RWPE2 (cell line): ENCODE measurements at regions not wholly inside any gene's neighbourhood (a gene's known extent, or its start where the extent isn't known, plus 50 kb on each side); places are given as distances from the start of the nearest gene placed in this dataset.

Experiments
- ATAC-seq: fragments of 200-7000 bp; cut with Tn5 transposase; 3 replicates; pipeline ENCODE4 v1.9.1; 2021; ENCODE audit warnings: low read depth
- DNase-seq: peaks from one replicate; pipeline ENCODE4 v3.0.0-alpha.2; 2020; ENCODE audit warnings: low spot score
- H3K27ac ChIP-seq: fragments of 450-650 bp; 2 replicates; pipeline ENCODE4 v1.5.1; 2017; ENCODE audit warnings: mild to moderate bottlenecking; ENCODE audit not compliant: poor library complexity, severe bottlenecking
- H3K27me3 ChIP-seq: fragments of 250-450 bp; sonication (Bioruptor Pico); 2 replicates; pipeline ENCODE4 v1.5.1; 2021; ENCODE audit warnings: mild to moderate bottlenecking, moderate library complexity; ENCODE audit not compliant: insufficient read depth, poor library complexity, severe bottlenecking
- H3K36me3 ChIP-seq: fragments of 250-450 bp; sonication (Bioruptor Pico); 2 replicates; pipeline ENCODE4 v1.5.1; 2020; ENCODE audit warnings: low read depth, mild to moderate bottlenecking, moderate library complexity
- H3K4me1 ChIP-seq: fragments of 250-450 bp; sonication (Bioruptor Pico); 2 replicates; pipeline ENCODE4 v1.5.1; 2021; ENCODE audit warnings: mild to moderate bottlenecking, moderate library complexity; ENCODE audit not compliant: insufficient read depth, poor library complexity, severe bottlenecking
- H3K4me3 ChIP-seq: fragments of 250-450 bp; sonication (Bioruptor Pico); 2 replicates; pipeline ENCODE4 v1.5.1; 2021; ENCODE audit warnings: mild to moderate bottlenecking, moderate library complexity; ENCODE audit not compliant: severe bottlenecking
- H3K9me3 ChIP-seq: fragments of 250-450 bp; sonication (Bioruptor Pico); 2 replicates; pipeline ENCODE4 v1.5.1; 2021; ENCODE audit warnings: mild to moderate bottlenecking, moderate library complexity; ENCODE audit not compliant: severe bottlenecking
- TF ChIP-seq, protein P1 (sequence below): fragments of 450-650 bp; IDR thresholded peaks from one replicate; pipeline ENCODE4 v1.5.1; 2017; ENCODE audit warnings: mild to moderate bottlenecking, moderate library complexity; ENCODE audit not compliant: poor library complexity, severe bottlenecking

DNA sequence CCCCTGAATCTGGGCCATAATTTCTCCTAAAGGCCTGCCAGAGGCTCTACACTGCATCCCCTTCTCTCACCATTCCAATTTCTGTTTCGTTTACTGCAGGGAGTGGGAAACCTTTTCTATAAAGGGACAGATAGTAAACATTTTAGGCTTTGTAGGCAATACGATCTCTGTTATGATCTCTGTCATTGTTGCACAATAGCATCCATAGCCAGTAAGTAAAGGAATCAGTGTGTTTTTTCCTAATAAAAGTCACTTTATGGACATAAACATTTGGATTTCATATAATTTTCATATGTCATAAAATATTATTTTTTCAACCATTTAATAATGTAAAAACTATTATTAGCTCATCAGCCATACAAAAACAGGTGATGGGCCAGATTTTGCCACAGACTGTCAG is 531.7 kb downstream of the DSC3 start:
- TF ChIP-seq, protein P1, sequence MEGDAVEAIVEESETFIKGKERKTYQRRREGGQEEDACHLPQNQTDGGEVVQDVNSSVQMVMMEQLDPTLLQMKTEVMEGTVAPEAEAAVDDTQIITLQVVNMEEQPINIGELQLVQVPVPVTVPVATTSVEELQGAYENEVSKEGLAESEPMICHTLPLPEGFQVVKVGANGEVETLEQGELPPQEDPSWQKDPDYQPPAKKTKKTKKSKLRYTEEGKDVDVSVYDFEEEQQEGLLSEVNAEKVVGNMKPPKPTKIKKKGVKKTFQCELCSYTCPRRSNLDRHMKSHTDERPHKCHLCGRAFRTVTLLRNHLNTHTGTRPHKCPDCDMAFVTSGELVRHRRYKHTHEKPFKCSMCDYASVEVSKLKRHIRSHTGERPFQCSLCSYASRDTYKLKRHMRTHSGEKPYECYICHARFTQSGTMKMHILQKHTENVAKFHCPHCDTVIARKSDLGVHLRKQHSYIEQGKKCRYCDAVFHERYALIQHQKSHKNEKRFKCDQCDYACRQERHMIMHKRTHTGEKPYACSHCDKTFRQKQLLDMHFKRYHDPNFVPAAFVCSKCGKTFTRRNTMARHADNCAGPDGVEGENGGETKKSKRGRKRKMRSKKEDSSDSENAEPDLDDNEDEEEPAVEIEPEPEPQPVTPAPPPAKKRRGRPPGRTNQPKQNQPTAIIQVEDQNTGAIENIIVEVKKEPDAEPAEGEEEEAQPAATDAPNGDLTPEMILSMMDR = no peak
- ATAC-seq = no peak
- Histone ChIP-seq H3K4me1 (no peaks in the 10 kb centered on the region), H3K36me3 (no peaks in the 10 kb centered on the region), H3K27me3 (no peaks in the 10 kb centered on the region), H3K27ac (no peak overlapping the region), H3K9me3 (no peaks in the 10 kb centered on the region), H3K4me3 (no peak overlapping the region)
- no peak for DNase-seq

- DNase-seq (no peak), ATAC-seq (no peak)
- Histone ChIP-seq H3K4me3 (no peak overlapping the region), H3K27ac (no peak overlapping the region), H3K4me1 (no peaks in the 10 kb centered on the region), H3K27me3 (peaks cover 3% of the 10 kb centered on the region), H3K36me3 (no peaks in the 10 kb centered on the region), H3K9me3 (no peaks in the 10 kb centered on the region)
- TF ChIP-seq, protein P1 = no peak
Observed at GRCh38 chr18:30501594-30501993, 540.9 kb downstream of the DSC3 start.

GRCh38 chr18:30500240-30500945 is 542.1 kb downstream of the DSC3 start:
- TF ChIP-seq, protein P1 = no peak
- no peaks in the 10 kb centered on the region for H3K36me3 ChIP-seq
- H3K4me1 ChIP-seq = no peaks in the 10 kb centered on the region
- ATAC-seq = no peak
- no peaks in the 10 kb centered on the region for H3K9me3 ChIP-seq
- H3K4me3 ChIP-seq = no peak overlapping the region
- DNase-seq = no peak
- no peak overlapping the region for H3K27ac ChIP-seq
- peaks cover under 1% of the 10 kb centered on the region for H3K27me3 ChIP-seq

GRCh38 chr18:30499721-30500120 is 542.8 kb downstream of the DSC3 start:
- ATAC-seq (no peak), DNase-seq (no peak)
- no peaks in the 10 kb centered on the region for H3K4me1 ChIP-seq
- H3K4me3 ChIP-seq = no peak overlapping the region
- H3K36me3 ChIP-seq = no peaks in the 10 kb centered on the region
- H3K27me3 ChIP-seq = no peaks in the 10 kb centered on the region
- no peaks in the 10 kb centered on the region for H3K9me3 ChIP-seq
- no peak overlapping the region for H3K27ac ChIP-seq
- TF ChIP-seq, protein P1 = no peak

GRCh38 chr18:30492552-30493129 is 549.9 kb downstream of the DSC3 start:
- no peaks in the 10 kb centered on the region for H3K27me3 ChIP-seq
- TF ChIP-seq, protein P1 = no peak
- H3K4me3 ChIP-seq = no peak overlapping the region
- no peak for ATAC-seq
- no peaks in the 10 kb centered on the region for H3K36me3 ChIP-seq
- H3K4me1 ChIP-seq = no peaks in the 10 kb centered on the region
- no peak for DNase-seq
- H3K9me3 ChIP-seq = no peaks in the 10 kb centered on the region
- H3K27ac ChIP-seq = no peak overlapping the region
